Vagina (tissue), 2 donors: ENCODE measurements at regions not wholly inside any gene's neighbourhood (a gene's known extent, or its start where the extent isn't known, plus 50 kb on each side); places are given as distances from the start of the nearest gene placed in this dataset.

Experiments used
- CTCF ChIP-seq, 3 experiments: fragments of 450-650 bp in 2 of 3; fragments of 200-600 bp in 1 of 3; sonication (generic) in 1 of 3; IDR thresholded peaks; one replicate each; pipeline ENCODE4 v1.5.1; 2017 to 2019; ENCODE audit warnings: antibody characterized with exemption in 3 of 3, mild to moderate bottlenecking in 2 of 3, moderate library complexity in 2 of 3
- POLR2A ChIP-seq, 2 donors: fragments of 450-650 bp; IDR thresholded peaks; one replicate each; pipeline ENCODE4 v1.6.1; 2017; ENCODE audit warnings: antibody characterized with exemption in 2 of 2, mild to moderate bottlenecking in 2 of 2, moderate library complexity in 2 of 2
- POLR2AphosphoS5 ChIP-seq, 2 donors: sonication (generic); formaldehyde crosslinking; IDR thresholded peaks; one replicate each; pipeline ENCODE4 v1.9.0; 2017; ENCODE audit warnings: antibody characterized with exemption in 2 of 2, mild to moderate bottlenecking in 2 of 2, low read depth in 1 of 2; ENCODE audit not compliant: insufficient read depth in 1 of 2

- TF ChIP-seq CTCF (IDR thresholded peaks at IDR 0.05) (no peak), POLR2AphosphoS5 (IDR thresholded peaks at IDR 0.05; ENCODE audit: insufficient read depth in 1 of 2, low read depth in 1 of 2) (no peak), POLR2A (IDR thresholded peaks at IDR 0.05) (no peak)
These were observed 148.8 kb upstream of the TBL1X start for GRCh38 chrX:9316096-9316495.
